Inflammatory macrophage treated with lipopolysaccharide for 4 hours (primary cell): ENCODE measurements at regions not wholly inside any gene's neighbourhood (a gene's known extent, or its start where the extent isn't known, plus 50 kb on each side); places are given as distances from the start of the nearest gene placed in this dataset.
A peak's percentile ranks its signal among the peaks of the same experiment; 100 is the strongest.
"Not testable (repeated sequence)": the region's sequence is repeated elsewhere in the genome, so short reads cannot be mapped to it uniquely, and the experiment has no call there.

Source experiments
- DNase-seq: peaks from one replicate; pipeline ENCODE4 v3.0.0-alpha.2; 2020

DNA sequence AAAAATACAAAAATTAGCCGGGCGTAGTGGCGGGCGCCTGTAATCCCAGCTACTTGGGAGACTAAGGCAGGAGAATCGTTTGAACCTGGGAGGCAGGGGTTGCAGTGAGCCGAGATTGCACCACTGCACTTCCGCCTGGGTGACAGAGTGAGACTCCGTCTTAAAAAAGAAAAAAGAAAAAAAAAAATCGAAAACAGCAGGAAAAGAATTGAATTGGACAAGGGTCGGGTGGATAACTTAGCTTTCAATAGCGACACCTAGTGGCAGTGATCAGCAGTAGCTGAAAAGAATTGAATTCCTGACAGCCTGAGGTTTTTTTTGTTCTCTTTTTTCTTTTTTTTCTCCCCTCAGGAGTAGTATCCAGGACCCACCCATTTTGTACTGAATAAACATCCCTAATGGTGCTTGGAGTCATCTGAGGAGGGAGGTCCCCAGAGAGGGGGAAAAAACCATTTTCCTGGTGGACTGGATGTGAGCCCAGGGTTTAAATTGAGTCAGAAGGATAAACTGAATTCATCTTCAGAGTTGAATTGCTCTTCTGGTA, 55.1 kb downstream of the CYCS start:
- DNase-seq = peak; percentile 65

DNA sequence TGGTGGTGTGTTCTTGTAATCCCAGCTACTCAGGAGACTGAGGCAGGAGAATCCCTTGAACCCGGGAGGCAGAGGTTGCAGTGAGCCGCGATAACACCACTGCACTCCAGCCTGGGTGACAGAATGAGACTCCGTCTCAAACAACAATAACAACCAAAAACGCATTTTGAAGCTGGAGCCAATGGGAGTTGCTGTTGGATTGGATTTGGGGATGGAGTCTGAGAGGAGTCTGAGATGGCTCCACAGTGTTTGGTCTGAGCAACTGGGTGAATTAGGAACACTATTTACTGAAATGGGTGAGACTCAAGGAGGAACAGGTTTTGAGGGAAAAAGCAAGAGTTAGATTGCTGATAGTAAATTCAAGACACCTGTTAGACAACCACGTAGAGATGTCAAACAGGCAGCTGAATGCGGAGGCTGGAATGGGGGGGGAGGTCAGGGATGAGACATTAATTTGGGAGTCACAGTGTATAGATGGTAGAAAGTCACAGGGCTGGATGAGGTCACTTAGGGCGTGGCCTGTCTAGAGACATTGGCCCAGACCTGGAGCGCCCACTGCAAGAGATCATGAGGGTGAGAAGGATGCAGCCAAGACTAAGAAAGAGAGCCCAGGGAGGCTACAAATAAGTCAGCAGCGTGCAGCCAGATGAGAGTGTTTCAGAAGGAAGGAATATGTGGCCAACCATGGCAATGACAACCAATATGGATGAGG, 56.4 kb downstream of the CYCS start:
- peak; percentile 49 for DNase-seq

DNA sequence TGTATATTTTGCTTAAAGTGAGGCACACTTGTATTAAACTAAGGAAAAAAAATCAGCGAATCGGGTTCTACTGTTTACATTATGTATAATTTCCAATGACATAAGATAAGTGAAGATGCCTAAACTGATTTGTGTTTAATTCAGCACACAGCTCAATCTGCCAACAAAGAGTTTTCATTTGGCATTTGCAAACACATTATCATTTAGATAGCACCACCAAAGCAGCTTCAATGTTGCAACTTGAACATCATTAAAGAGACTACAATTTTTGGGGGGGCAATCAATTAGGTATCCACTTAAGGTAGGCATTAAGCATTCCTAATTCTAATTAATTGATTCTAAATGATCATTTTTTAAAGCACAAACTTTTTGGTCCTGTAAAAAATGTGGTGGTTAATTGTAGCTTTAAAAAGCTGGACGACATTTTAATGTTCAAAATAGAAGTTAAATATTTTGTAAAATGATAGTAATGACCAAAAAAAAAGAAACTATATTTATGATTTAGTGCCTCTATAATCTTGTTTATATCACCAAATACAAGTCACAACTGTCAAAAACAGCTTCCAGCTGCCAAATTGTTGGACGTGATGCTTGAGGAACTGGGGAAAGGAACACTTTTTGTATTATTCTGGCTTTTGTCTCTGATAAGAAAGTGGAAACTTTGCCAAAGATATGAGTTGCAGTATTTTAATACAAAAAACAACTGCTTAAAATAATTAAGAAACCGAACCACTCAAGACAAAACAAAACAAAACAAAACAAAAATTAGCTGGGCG, 57.1 kb downstream of the CYCS start:
- DNase-seq = no peak

DNA sequence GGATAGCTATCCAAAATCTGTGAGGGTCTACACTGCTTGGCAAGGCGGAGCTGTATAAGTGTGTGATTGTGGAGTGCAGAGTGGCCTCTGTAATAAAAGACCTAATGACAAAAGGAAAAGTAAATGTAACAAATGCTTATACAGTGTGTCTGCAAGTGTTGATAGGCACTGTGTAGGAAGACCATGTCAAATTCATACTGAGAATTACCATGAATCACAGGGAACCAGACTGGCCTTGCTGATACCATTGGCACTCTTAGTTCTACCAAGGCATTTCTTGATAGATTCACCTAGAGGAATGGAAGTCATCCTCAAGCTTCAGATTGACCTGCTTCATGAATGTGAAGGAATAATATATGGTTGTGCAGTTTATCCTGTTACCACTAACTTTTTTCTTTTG, 58.8 kb downstream of the CYCS start:
- DNase-seq = no peak

DNA sequence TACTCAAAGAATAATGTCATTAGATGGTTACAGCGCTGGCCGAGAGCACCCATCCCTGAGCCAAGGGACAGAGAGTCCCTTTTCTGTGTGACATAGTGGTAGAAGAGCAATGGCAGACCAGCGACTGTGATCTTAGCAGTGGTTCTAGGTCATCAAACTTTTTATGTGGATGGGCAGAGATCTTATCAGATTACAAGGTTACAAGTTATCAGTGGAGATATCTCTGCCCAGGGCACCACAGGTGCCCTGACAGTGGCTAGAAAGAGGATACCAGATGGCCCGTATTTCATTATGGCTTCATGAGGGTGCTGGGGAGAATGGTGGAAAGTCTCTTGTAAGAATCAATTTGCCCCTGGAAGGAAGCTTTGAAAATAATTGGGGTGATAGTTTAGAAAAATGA, 62.7 kb downstream of the CYCS start:
- no peak for DNase-seq

DNA sequence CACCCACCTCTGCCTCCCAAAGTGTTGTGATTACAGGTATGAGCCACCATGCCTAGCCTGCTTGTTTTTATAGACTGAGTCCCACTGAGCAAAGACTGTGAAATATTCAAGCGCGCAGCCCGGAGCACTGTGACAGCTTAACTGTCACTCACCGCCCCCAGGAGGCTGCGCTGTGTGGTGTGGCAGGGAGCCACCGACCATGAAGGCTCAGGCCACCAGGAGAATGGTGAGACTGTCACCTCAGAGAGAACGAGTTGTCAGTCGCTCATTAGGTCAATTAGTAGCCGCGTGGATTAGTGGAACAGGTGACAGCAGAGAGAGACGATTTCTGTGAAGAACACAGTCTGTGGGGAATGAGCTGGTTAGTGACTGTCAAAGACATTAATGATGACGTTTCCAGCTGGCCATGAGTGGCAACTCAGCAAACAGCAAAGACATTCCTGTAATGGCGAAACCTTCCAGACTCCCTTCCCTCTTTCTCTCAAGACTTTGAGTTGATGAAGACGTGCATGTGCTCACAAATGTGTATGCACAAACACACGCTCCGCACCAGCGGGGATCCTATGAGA, 64.5 kb downstream of the CYCS start:
- DNase-seq = no peak

DNA sequence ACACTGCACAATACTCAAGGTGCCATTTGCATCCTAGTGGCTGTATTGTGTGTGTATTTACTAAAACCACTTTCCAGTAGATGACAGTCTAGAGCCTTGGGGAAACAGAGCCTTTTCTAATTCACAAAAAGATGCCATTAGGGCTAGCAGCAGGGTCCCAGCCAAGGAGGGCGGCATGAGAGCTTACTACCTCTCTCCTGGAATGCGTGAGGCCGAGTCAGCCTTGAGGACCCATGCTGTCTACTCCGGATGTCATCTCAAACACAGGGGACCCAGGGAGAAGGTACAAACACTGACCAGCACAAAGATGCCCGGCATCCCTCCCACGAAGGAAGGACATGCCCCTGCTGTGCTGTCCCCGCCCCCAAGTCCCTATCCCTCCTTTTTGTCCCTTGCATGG, 65.5 kb downstream of the CYCS start:
- DNase-seq = no peak

DNA sequence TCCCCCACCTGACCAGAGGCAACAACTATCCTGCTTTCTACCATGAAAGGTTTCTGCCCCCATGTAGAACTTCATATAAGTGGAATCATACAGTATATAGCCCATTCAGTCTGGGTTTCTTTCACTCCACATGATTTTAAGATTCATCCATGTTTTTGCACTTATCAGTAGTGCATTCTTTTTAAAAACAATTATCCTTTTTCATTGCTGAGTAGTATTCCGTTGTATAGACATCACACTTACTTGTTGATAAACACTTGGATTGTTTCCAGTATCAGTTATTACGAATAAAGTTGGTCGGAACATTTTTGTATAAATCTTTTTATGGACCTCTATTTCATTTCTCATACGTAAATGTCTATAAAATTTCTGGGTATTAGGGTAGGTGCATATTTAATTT, 68.7 kb downstream of the CYCS start:
- DNase-seq = no peak

DNA sequence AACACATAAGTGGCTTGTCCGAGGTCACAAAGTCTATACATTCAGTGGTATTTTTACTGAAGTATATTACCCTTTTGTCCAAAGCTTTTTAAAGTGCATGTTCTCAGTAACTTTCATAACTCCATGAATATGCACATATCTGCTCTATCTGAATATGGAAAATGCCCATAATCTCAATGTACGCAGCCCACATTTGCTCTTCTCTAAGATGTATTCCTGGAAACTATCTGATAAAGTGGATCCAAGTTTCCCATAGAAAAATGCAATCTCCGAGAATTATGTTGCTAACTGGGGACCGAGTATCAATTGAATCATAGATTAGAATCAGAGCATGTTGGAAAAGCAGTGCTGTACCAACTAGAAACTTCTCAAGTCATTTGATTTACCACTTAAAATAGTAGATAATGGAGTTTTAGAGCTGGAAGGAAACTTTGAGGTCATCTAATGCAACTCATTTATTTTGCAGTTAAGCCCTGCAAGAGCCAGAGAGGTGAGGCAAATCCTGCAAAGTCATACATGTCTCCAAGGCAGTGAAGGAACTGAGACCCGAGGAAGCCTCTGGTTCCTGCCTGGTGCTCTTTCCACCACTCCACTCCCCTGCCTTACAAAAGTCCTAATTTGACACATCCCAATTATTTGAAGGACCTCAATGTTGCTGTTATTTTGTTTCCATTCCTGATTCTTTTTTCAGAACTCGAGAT, 69.4 kb downstream of the CYCS start:
- no peak for DNase-seq

DNA sequence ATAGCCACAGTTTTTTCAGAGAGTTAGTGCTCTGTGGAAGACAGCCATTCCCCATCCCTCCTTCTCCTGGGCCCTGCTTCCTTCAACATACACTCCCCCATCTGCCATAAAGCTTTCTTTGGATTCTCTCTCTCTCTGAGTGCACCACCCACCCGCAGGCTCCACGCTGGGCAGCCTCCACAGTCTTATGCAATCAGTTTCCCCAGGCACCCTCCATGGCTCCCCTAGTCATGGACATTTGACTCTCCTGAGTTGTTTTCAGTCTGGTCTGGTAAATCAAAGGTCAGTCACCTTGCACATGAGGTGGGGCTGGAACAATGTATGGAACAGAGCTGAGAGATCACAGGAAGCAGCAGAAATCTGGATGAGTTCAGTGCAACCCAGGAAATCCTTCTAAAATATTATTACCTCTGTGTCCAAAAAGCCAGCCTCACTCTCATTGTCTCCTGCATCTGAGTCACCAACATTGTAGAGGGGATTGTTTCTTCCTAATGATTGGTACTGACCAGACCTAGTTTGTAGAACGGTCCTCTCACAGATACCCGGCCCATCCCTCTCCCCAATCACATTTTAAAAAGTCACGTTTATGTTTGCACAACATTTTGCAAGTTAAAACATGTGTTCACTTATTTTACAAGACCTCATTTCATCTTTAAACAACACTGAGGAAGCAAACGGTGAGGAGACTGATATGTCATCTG, 70.1 kb downstream of the CYCS start:
- DNase-seq = no peak

DNA sequence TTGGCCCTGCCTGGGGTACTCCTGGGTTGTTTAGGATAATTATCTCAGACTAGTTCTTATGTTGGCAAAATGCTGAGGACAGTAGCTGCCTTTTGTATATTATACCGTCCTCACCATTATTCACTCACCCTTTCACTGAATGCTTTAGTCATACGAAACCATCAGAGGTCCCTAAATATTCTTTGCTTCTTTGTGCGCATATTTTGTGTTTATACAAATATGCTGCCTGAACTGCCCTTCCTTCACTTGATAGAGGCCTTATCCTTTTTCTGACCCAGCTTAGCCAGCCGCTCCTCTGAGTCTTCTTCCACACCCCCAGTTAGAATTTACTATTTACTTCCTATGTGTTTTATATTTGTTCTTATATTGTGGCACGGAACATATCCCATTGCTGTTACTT, 70.2 kb upstream of the OSBPL3 start:
- DNase-seq = no peak

DNA sequence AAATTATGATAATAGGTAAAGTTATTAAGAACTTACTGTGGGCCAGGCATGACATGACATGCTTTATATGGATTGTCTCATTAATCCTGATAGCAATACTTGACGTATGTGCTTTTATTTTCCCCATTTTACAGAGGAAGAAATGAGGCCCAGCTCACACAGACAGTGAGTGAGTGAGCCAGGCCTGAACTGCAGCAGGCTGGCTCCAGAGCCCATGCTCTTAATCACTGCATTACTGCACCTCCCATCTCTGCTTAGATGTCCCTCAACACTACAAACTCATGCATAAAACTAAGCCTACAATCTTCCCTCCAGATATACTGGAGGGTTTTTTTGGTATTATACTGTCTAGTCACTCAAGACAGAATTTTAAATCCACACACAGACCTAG, 68.5 kb upstream of the OSBPL3 start:
- DNase-seq = no peak

DNA sequence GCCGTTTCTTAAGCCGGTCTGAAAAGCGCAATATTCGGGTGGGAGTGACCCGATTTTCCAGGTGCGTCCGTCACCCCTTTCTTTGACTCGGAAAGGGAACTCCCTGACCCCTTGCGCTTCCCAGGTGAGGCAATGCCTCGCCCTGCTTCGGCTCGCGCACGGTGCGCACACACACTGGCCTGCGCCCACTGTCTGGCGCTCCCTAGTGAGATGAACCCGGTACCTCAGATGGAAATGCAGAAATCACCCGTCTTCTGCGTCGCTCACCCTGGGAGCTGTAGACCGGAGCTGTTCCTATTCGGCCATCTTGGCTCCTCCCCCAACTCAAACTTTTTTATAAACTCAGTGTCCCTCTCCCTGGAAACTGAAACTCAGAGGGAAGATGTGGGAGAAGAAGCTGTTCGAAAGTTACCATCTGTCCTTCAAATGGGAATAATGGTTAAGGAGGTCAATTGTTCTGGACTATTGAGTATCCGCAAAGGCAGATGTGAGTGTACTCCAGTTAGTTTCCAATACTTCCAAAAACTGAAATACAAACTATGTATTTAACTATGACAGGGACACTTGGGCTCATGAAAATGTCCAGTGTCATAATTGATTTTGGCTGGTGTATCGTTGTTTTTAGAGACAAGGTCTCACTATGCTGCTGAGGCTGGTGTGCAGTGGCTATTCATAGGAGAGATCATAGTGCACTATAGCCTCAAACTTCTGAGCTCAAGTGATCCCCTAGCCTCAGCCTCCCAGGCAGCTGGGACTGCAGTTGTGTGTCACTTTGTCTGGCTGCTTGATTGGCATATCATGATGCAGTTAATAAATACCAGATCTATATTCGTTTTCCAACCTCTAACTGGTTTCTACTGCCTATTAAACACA, 67.8 kb upstream of the OSBPL3 start:
- not testable (repeated sequence) for DNase-seq

DNA sequence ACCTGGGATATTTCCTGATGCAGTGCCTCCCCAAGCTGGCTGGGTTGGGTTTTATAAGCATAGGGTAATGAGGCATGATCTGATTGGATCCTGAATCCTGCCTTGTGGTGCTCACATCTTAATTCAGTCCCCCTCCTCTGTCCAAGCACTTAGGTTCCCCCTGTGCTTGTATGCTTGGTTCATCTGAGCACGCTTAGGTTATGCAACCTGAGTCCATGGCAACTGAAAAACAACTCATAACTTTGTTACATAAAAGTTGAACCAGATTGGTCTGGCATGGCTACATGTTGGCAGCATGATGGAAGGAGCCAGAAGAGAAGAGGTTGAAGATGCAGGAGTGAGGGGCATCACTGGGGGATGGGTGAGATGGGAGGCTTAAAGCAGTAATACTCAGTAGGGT, 57.3 kb upstream of the OSBPL3 start:
- DNase-seq = no peak

DNA sequence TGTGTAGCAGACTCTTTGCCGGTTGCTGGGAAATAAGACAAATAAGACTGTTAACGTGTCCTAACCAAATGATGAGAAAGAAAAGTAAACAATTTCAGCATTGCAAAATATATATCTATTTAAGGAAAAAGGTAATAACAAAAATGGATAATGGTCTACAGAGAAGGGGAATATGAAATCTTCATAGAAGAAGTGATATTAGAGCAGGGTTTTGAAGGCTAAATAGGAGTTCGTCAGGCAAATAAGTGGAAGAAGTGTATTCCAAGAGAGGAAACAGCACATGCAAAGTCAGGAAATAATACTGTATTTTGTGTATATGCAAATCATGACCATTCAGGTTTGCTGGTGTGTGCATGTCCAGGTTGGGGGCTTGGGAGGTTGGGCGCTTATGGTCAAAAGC, 55.3 kb upstream of the OSBPL3 start:
- no peak for DNase-seq

DNA sequence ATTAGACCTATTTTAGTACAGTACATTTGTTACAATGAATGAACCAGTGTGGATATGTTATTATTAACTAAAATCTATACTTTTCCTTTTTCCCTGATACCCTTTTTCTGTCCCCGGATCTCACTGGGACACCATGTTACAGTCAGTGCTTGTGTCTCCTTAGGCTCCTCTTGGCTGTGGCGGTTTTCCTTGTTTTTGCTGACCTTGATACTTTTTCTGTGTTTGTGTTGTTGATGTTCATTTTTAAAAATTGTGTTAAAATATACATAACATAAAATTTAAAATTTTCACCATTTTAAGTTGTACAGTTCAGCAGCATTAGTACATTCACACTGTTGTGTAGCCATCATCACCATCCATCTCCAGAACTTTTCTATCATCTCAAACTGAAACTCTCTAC, 54.2 kb upstream of the OSBPL3 start:
- DNase-seq = no peak

DNA sequence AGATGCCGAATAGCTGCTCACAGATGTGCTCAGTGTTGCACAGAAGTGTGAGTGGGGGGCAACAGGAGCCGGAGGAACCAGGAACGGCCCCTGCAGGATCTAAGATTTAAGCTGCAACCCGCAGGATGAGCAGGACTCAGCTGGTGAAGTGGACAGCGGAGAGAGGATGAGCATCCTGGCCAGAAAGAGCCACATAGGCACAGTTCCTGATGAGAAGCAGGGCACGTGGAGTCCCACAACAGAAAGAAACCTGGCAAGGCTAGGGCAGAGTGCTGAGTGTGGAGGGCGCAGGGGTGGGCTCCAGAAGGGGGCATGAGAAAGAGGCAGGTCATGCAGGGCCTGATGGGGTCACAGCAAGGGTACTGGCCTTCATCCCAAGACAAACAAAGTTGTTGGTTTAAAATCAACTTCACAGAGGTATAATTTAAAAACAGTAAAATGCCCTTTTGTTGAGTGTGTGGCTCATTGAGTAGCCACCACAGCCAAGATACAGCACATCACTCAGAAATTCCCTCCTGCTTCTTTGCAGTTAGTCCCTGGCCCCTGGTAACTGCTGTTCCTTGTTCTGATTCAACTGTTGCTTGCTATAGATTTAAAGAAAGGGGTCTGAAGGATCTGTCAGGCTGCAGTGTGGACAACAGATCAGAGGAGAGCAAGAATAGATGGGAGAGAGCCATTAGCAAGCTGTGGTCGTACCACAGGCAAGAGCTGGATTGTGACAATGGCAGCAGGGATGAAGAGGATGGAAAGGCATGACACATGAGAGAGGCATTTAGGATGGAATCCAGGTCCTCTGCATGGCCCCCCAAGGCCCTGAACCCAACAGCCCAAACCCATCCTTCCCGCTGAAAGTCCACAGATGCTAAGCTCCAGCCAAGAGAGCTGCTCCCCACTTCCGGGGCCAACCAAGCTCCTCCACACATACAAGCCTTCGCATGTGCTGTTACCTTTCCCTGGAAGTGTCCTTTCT, 53.1 kb upstream of the OSBPL3 start:
- no peak for DNase-seq

DNA sequence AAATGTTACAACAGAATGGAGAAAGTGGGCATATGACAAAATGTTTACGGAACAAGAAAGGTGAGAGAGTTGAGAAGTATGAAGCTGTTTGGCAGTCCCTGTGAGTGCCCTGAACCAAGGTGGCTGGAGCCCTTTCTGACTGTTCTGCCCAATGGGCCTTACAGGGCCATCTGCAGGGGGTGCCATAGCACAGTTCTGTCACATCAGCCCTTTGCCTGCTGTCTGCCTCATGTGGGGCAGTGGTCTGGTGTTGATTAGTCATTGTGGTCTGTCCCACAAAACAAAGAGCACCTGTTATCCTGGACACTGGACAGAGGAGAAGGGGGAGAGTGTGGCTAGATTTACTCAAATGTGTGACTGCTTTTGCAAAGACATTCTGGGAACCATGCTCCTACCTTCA, 51.5 kb upstream of the OSBPL3 start:
- DNase-seq = no peak

DNA sequence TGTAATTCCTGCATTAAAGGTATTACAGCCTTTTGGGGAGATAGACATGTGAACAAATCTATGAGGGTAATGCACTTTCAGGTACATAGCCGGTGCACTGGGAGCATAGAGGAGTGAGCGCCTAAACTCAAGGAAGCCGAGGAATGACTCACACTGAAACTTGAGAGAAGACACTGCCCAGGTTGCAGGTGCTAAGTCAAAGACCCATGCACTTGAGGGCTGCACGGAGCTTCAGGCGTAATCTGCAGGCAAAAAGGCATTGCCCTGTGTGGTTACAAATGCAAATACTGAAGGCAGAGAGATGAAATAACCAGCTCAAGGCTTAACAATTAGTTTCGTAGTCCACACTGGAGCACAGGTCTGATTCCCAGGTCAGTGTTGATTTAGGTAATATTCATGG, 51.0 kb upstream of the OSBPL3 start:
- DNase-seq = no peak
